ENCODE measurements at regions not wholly inside any gene's neighbourhood (a gene's known extent, or its start where the extent isn't known, plus 50 kb on each side); places are given as distances from the start of the nearest gene placed in this dataset.

DNA sequence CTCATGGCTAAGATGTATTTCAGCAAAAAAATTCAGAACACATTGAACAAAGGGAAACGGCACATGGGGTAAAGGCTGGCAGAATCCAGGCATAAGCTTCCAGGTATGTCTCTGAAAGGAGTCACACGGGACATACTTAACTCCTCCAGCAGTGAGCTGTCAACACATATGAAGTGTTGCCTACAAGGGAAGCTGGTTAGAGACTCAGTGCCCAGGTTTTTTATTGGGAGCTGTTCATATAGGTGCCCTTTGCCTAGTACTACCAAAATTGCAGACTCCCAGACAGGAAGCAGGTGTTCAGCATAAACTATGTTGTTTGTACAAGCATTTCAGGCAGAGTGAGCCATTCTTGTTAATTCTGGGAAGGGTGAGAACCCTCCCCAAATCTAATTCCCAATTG lies 77.4 kb upstream of the PUDP start:
- TF ChIP-seq, protein P1, sequence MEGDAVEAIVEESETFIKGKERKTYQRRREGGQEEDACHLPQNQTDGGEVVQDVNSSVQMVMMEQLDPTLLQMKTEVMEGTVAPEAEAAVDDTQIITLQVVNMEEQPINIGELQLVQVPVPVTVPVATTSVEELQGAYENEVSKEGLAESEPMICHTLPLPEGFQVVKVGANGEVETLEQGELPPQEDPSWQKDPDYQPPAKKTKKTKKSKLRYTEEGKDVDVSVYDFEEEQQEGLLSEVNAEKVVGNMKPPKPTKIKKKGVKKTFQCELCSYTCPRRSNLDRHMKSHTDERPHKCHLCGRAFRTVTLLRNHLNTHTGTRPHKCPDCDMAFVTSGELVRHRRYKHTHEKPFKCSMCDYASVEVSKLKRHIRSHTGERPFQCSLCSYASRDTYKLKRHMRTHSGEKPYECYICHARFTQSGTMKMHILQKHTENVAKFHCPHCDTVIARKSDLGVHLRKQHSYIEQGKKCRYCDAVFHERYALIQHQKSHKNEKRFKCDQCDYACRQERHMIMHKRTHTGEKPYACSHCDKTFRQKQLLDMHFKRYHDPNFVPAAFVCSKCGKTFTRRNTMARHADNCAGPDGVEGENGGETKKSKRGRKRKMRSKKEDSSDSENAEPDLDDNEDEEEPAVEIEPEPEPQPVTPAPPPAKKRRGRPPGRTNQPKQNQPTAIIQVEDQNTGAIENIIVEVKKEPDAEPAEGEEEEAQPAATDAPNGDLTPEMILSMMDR (IDR thresholded peaks at IDR 0.05) = no peak
- TF ChIP-seq POLR2A (IDR thresholded peaks at IDR 0.05) = no peak
- TF ChIP-seq POLR2AphosphoS5 (IDR thresholded peaks at IDR 0.05) = no peak
- no peak for TF ChIP-seq EP300 (IDR thresholded peaks at IDR 0.05)
